ENCODE measurements at regions not wholly inside any gene's neighbourhood (a gene's known extent, or its start where the extent isn't known, plus 50 kb on each side); places are given as distances from the start of the nearest gene placed in this dataset.
"Not testable (repeated sequence)": the region's sequence is repeated elsewhere in the genome, so short reads cannot be mapped to it uniquely, and the experiment has no call there.

GRCh38 chr20:30900080-30900719 is 357.3 kb upstream of the DEFB115 start:
- not testable (repeated sequence) for H3K4me3 ChIP-seq (ENCODE audit: insufficient read length, low read depth); H3K9me3 ChIP-seq (ENCODE audit: insufficient read depth, low read length); H3K9ac ChIP-seq (ENCODE audit: insufficient read length, low read depth); H3K4me1 ChIP-seq (ENCODE audit: insufficient read depth, insufficient read length); H3K36me3 ChIP-seq (ENCODE audit: insufficient read depth, insufficient read length, low read length); DNase-seq (ENCODE audit: low read depth, low spot score)
- peaks cover 15% of the 10 kb centered on the region for H3K27me3 ChIP-seq (ENCODE audit: insufficient read depth, insufficient read length)

DNA sequence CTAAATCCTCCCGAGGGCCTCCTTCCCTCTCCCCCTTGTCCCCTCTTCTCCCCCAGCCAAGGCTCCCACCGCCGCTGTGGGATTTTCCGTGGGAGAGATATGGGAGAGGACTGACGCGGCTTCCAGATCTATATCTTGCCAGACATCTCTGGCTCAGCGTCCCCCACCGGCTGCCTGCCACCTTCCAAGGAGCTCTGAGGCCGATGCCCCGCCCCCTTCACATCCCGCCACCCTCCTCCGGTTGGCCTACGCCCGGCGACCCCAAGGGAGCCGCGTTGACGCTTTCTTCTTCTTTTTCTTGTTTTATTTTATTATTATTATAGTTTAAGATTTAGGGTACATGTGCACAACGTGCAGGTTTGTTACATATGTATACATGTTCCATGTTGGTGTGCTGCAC is 352.2 kb upstream of the DEFB115 start:
- not testable (repeated sequence) for DNase-seq (ENCODE audit: low read depth, low spot score); H3K4me3 ChIP-seq (ENCODE audit: insufficient read length, low read depth); H3K9me3 ChIP-seq (ENCODE audit: insufficient read depth, low read length); H3K9ac ChIP-seq (ENCODE audit: insufficient read length, low read depth); H3K27me3 ChIP-seq (ENCODE audit: insufficient read depth, insufficient read length); H3K4me1 ChIP-seq (ENCODE audit: insufficient read depth, insufficient read length); H3K36me3 ChIP-seq (ENCODE audit: insufficient read depth, insufficient read length, low read length)

GRCh38 chr20:30910937-30911725 is 346.3 kb upstream of the DEFB115 start:
- TF ChIP-seq ZNF274 (IDR thresholded peaks at IDR 0.05; ENCODE audit: low read depth, low read length) (no peak), YY1 (IDR thresholded peaks at IDR 0.05; ENCODE audit: insufficient read depth, insufficient read length) (no peak), SUZ12 (IDR thresholded peaks at IDR 0.05; ENCODE audit: extremely low read depth, insufficient read depth, insufficient read length) (no peak)
- Histone ChIP-seq H3K4me3 (ENCODE audit: insufficient read length, low read depth) (no peak overlapping the region), H3K36me3 (ENCODE audit: insufficient read depth, insufficient read length, low read length) (no peaks in the 10 kb centered on the region), H3K4me1 (ENCODE audit: insufficient read depth, insufficient read length) (no peaks in the 10 kb centered on the region), H3K9me3 (ENCODE audit: insufficient read depth, low read length) (no peaks in the 10 kb centered on the region), H3K9ac (ENCODE audit: insufficient read length, low read depth) (no peak overlapping the region), H3K27me3 (ENCODE audit: insufficient read depth, insufficient read length) (no peaks in the 10 kb centered on the region)
- no peak for DNase-seq (ENCODE audit: low read depth, low spot score)

DNA sequence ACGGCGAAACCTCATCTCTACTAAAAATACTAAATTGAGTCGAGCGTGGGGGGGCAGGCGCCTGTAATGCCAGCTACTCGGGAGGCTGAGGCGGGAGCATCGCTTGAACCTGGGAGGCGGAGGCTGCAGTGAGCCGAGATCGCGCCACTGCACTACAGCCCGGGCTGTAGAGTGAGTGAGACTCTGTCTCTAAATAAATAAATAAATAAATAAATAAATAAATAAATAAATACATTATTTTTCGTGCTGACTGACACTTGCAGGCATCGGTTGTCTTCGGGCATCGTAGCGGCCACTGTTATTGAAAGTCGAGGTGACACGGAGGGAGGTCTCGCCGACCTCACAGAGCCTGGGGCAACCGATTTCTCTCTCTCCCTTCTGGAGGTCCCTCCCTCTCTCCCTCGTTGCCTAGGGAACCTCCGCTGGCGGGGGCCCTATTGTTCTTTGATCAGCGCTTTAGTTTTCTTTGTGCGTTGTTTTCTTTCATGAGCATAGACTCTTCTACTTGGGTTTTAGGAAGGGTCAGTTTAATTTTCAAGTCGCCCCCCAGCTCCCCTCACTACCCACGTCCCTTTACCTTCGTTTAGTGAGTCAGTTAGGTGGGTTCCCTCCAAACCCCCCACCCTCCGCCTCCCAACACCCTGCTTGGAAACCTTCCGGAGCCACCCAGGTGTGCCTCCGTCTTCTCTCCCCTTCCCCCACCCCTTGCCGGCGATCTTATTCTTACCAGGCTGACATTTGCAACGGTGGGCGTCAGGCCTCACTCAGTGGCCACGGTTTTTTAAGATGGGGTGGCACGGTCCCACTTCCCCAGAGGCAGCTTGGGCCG is 345.4 kb upstream of the DEFB115 start:
- not testable (repeated sequence) for H3K9ac ChIP-seq (ENCODE audit: insufficient read length, low read depth); H3K9me3 ChIP-seq (ENCODE audit: insufficient read depth, low read length); H3K4me3 ChIP-seq (ENCODE audit: insufficient read length, low read depth); H3K4me1 ChIP-seq (ENCODE audit: insufficient read depth, insufficient read length); H3K27me3 ChIP-seq (ENCODE audit: insufficient read depth, insufficient read length); H3K36me3 ChIP-seq (ENCODE audit: insufficient read depth, insufficient read length, low read length)
- DNase-seq (ENCODE audit: low read depth, low spot score): peak; percentile 60

- H3K9ac ChIP-seq (ENCODE audit: insufficient read length, low read depth); DNase-seq (ENCODE audit: low read depth, low spot score); H3K9me3 ChIP-seq (ENCODE audit: insufficient read depth, low read length); H3K4me1 ChIP-seq (ENCODE audit: insufficient read depth, insufficient read length); H3K36me3 ChIP-seq (ENCODE audit: insufficient read depth, insufficient read length, low read length); H3K4me3 ChIP-seq (ENCODE audit: insufficient read length, low read depth); H3K27me3 ChIP-seq (ENCODE audit: insufficient read depth, insufficient read length): not testable (repeated sequence)
These were observed 344.8 kb upstream of the DEFB115 start for GRCh38 chr20:30912661-30913026.

- H3K27me3 ChIP-seq (ENCODE audit: insufficient read depth, insufficient read length); H3K9ac ChIP-seq (ENCODE audit: insufficient read length, low read depth); H3K36me3 ChIP-seq (ENCODE audit: insufficient read depth, insufficient read length, low read length); H3K9me3 ChIP-seq (ENCODE audit: insufficient read depth, low read length); DNase-seq (ENCODE audit: low read depth, low spot score); H3K4me3 ChIP-seq (ENCODE audit: insufficient read length, low read depth); H3K4me1 ChIP-seq (ENCODE audit: insufficient read depth, insufficient read length): not testable (repeated sequence)
These were observed 341.1 kb upstream of the DEFB115 start for GRCh38 chr20:30916404-30916803.

DNA sequence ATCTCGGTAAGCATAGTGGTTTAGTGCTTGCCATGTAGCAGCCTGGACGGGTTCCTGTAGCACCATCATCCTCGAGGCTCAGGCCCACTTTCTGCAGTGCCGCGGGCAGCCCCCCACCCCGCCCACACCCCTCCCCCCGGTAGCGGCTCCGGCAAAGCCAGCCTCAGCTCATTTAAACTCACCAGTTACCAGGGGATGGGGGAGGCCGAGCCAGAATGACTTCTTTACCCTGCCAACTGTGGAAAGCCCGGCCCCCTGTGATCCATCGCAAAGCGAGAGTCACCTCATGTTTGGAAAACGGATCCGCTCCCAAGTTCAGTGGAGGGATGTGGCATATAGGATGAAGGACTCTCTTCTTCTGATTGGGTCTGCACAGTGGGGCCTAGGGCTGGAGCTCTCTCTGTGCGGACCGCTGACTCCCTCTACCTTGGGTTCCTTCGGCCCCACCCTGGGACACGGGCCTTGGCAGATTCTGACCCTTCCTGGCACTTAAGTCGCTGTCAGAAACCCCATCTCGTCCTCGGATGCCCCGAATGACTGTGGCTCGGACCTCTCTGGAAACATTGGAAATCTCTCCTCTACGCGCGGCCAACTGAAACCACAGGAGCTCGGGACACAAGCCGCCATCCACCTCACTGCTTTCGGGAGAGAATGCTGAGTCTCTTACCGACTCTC is 337.8 kb upstream of the DEFB115 start:
- H3K27me3 ChIP-seq (ENCODE audit: insufficient read depth, insufficient read length): no peaks in the 10 kb centered on the region
- H3K4me3 ChIP-seq (ENCODE audit: insufficient read length, low read depth): no peak overlapping the region
- no peaks in the 10 kb centered on the region for H3K4me1 ChIP-seq (ENCODE audit: insufficient read depth, insufficient read length)
- TF ChIP-seq SUZ12 (IDR thresholded peaks at IDR 0.05; ENCODE audit: extremely low read depth, insufficient read depth, insufficient read length) (no peak), ZNF274 (IDR thresholded peaks at IDR 0.05; ENCODE audit: low read depth, low read length) (no peak), YY1 (IDR thresholded peaks at IDR 0.05; ENCODE audit: insufficient read depth, insufficient read length) (no peak)
- H3K36me3 ChIP-seq (ENCODE audit: insufficient read depth, insufficient read length, low read length): no peaks in the 10 kb centered on the region
- no peak for DNase-seq (ENCODE audit: low read depth, low spot score)
- no peaks in the 10 kb centered on the region; the same call in 1 of the 2 replicates for H3K9me3 ChIP-seq (ENCODE audit: insufficient read depth, low read length)
- H3K9ac ChIP-seq (ENCODE audit: insufficient read length, low read depth): no peak overlapping the region
